HCT116 (cell line): ENCODE measurements at regions not wholly inside any gene's neighbourhood (a gene's known extent, or its start where the extent isn't known, plus 50 kb on each side); places are given as distances from the start of the nearest gene placed in this dataset.

ENCODE experiments used
- EGR1 ChIP-seq: IDR thresholded peaks from 2 replicates; pipeline ENCODE4 v1.6.1; 2012; ENCODE audit warnings: low read depth
- EZH2 ChIP-seq: fragments of 200-600 bp; sonication (generic); IDR thresholded peaks from 2 replicates; pipeline ENCODE4 v1.6.1; 2017; ENCODE audit warnings: antibody characterized with exemption, mixed run types
- POLR2A ChIP-seq: IDR thresholded peaks from 2 replicates; pipeline ENCODE4 v1.7.0; 2011; ENCODE audit warnings: borderline replicate concordance; ENCODE audit not compliant: insufficient read depth, insufficient read length; ENCODE audit errors: extremely low read depth
- RAD21 ChIP-seq: IDR thresholded peaks from 2 replicates; pipeline ENCODE4 v1.6.1; 2012; ENCODE audit warnings: low read depth, mild to moderate bottlenecking
- SP1 ChIP-seq: IDR thresholded peaks from 2 replicates; pipeline ENCODE4 v1.6.1; 2012; ENCODE audit warnings: low read depth
- TCF7L2 ChIP-seq: IDR thresholded peaks from 2 replicates; pipeline ENCODE4 v1.7.0; 2011; ENCODE audit warnings: borderline replicate concordance, inconsistent platforms; ENCODE audit not compliant: insufficient read depth, insufficient read length; ENCODE audit errors: extremely low read depth
- TF ChIP-seq, protein P1 (sequence below), 3 experiments: fragments of 200-600 bp in 1 of 3; sonication (generic) in 1 of 3; IDR thresholded peaks in 2 of 3; conservative IDR thresholded peaks in 1 of 3; 2 replicates each; pipeline ENCODE4 v1.5.1; 2012 to 2017; ENCODE audit warnings: low read depth in 2 of 3, low read length in 2 of 3, antibody characterized with exemption in 1 of 3, borderline replicate concordance in 1 of 3, control low read depth in 1 of 3, mild to moderate bottlenecking in 1 of 3, mixed read lengths in 1 of 3, mixed run types in 1 of 3, moderate library complexity in 1 of 3; ENCODE audit not compliant: insufficient read depth in 1 of 3
- TF ChIP-seq, protein P2 (sequence below): IDR thresholded peaks from 2 replicates; pipeline ENCODE4 v1.6.1; 2012; ENCODE audit warnings: low read depth
- TF ChIP-seq, protein P3 (sequence below): IDR thresholded peaks from 2 replicates; pipeline ENCODE4 v1.6.1; 2012
- TF ChIP-seq, protein P4 (sequence below): IDR thresholded peaks from 2 replicates; pipeline ENCODE4 v1.6.1; 2012

DNA sequence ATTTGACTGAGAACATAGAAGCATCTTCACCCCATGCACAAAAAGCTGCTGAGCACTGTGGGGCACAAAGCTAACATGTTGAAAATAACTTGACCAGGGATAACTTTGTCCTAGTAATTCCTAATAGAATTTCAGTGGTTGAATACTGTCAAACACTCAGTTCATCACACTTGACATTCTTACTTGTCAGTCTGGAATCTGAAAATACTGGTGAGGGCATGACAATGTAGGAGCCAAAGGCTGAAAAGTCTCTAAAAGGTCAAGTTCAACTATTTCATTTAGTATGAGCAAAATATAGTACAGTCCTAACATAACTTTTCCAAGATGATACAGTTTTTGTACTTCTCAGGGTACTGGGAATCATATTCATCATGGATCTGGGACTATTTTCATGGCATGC lies 504.4 kb upstream of the LMO3 start:
- TF ChIP-seq EGR1 (no peak), TCF7L2 (no peak), POLR2A (no peak), EZH2 (no peak), SP1 (no peak), RAD21 (no peak)
- TF ChIP-seq, protein P1, sequence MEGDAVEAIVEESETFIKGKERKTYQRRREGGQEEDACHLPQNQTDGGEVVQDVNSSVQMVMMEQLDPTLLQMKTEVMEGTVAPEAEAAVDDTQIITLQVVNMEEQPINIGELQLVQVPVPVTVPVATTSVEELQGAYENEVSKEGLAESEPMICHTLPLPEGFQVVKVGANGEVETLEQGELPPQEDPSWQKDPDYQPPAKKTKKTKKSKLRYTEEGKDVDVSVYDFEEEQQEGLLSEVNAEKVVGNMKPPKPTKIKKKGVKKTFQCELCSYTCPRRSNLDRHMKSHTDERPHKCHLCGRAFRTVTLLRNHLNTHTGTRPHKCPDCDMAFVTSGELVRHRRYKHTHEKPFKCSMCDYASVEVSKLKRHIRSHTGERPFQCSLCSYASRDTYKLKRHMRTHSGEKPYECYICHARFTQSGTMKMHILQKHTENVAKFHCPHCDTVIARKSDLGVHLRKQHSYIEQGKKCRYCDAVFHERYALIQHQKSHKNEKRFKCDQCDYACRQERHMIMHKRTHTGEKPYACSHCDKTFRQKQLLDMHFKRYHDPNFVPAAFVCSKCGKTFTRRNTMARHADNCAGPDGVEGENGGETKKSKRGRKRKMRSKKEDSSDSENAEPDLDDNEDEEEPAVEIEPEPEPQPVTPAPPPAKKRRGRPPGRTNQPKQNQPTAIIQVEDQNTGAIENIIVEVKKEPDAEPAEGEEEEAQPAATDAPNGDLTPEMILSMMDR (IDR thresholded peaks at IDR 0.05 in 2 of 3, conservative IDR thresholded peaks at IDR 0.05 in 1 of 3; ENCODE audit: borderline replicate concordance in 1 of 3, insufficient read depth in 1 of 3, low read depth in 2 of 3, low read length in 2 of 3), result no peak
- TF ChIP-seq, protein P2, sequence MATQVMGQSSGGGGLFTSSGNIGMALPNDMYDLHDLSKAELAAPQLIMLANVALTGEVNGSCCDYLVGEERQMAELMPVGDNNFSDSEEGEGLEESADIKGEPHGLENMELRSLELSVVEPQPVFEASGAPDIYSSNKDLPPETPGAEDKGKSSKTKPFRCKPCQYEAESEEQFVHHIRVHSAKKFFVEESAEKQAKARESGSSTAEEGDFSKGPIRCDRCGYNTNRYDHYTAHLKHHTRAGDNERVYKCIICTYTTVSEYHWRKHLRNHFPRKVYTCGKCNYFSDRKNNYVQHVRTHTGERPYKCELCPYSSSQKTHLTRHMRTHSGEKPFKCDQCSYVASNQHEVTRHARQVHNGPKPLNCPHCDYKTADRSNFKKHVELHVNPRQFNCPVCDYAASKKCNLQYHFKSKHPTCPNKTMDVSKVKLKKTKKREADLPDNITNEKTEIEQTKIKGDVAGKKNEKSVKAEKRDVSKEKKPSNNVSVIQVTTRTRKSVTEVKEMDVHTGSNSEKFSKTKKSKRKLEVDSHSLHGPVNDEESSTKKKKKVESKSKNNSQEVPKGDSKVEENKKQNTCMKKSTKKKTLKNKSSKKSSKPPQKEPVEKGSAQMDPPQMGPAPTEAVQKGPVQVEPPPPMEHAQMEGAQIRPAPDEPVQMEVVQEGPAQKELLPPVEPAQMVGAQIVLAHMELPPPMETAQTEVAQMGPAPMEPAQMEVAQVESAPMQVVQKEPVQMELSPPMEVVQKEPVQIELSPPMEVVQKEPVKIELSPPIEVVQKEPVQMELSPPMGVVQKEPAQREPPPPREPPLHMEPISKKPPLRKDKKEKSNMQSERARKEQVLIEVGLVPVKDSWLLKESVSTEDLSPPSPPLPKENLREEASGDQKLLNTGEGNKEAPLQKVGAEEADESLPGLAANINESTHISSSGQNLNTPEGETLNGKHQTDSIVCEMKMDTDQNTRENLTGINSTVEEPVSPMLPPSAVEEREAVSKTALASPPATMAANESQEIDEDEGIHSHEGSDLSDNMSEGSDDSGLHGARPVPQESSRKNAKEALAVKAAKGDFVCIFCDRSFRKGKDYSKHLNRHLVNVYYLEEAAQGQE, result no peak
- TF ChIP-seq, protein P3, sequence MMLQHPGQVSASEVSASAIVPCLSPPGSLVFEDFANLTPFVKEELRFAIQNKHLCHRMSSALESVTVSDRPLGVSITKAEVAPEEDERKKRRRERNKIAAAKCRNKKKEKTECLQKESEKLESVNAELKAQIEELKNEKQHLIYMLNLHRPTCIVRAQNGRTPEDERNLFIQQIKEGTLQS, result no peak
- TF ChIP-seq, protein P4, sequence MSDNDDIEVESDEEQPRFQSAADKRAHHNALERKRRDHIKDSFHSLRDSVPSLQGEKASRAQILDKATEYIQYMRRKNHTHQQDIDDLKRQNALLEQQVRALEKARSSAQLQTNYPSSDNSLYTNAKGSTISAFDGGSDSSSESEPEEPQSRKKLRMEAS, result no peak
